HepG2 (cell line): ENCODE measurements at regions not wholly inside any gene's neighbourhood (a gene's known extent, or its start where the extent isn't known, plus 50 kb on each side); places are given as distances from the start of the nearest gene placed in this dataset.

Source experiments
- ATAC-seq: fragments of 200-7000 bp; cut with Tn5 transposase; 3 replicates; pipeline ENCODE4 v1.9.1; 2020; ENCODE audit warnings: mild to moderate bottlenecking, moderate library complexity
- BruUV-seq: library from RNA; stranded (reverse); fragments of 400-500 nt; replicated peaks from 2 replicates; lab custom pipeline; 2021; lab: Mats Ljungman, UMichigan
- CTCF ChIA-PET: fragments of 300-600 bp; formaldehyde crosslinking; extraction: SDS; loops from one replicate; lab custom pipeline; 2021; ENCODE audit warnings: low total read pairs, inconsistent platforms, low intra/inter-chr PET ratio; lab: Yijun Ruan, JAX
- POLR2A ChIA-PET: fragments of 350-600 bp; sonication (Branson Sonifier 250); formaldehyde crosslinking; loops from one replicate; lab custom pipeline; 2020; ENCODE audit warnings: antibody characterized with exemption, inconsistent platforms; lab: Yijun Ruan, JAX
- DNase-seq: peaks from one replicate; pipeline ENCODE4 v3.0.0-alpha.2; 2015; ENCODE audit warnings: low spot score
- FAIRE-seq: peaks from 3 replicates; lab custom pipeline; 2011; peaks lifted over from hg19 to GRCh38; lab: Jason Lieb, UNC
- H2AFZ ChIP-seq: one replicate; pipeline ENCODE4 v1.6.1; 2011; ENCODE audit warnings: low read length, inconsistent platforms
- H3K27ac ChIP-seq: fragments of 300-600 bp; 3 replicates; pipeline ENCODE4 v1.8.0; 2011; ENCODE audit warnings: mixed run types, mild to moderate bottlenecking, mixed read lengths, low read length, inconsistent platforms; ENCODE audit not compliant: insufficient read depth; ENCODE audit errors: extremely low read length
- H3K27me3 ChIP-seq, 2 experiments: fragments of 200-600 bp in 1 of 2; 2 replicates in 1 of 2; 3 replicates in 1 of 2; pipeline versions ENCODE4 v1.6.0 to v1.8.0; 2011; ENCODE audit warnings: low read length in 2 of 2, mild to moderate bottlenecking in 2 of 2, moderate library complexity in 2 of 2, inconsistent platforms in 1 of 2; ENCODE audit not compliant: insufficient read depth in 2 of 2, control insufficient read depth in 1 of 2
- H3K36me3 ChIP-seq, 2 experiments: fragments of 200-600 bp in 1 of 2; replicated peaks in 1 of 2; 2 replicates in 1 of 2; 3 replicates in 1 of 2; pipeline versions ENCODE4 v1.5.1 to v1.8.0; 2011; ENCODE audit warnings: low read length in 2 of 2, inconsistent platforms in 1 of 2; ENCODE audit not compliant: insufficient read depth in 2 of 2, control insufficient read depth in 1 of 2
- H3K4me1 ChIP-seq: 2 replicates; pipeline ENCODE4 v1.5.1; 2012; ENCODE audit warnings: low read length, inconsistent platforms; ENCODE audit not compliant: insufficient read depth
- H3K4me2 ChIP-seq: 2 replicates; pipeline ENCODE4 v1.6.0; 2011; ENCODE audit warnings: low read depth, low read length, inconsistent platforms
- H3K4me3 ChIP-seq, 3 experiments: fragments of 200-600 bp in 1 of 3; sonication (generic), shearing (Covaris generic) in 1 of 3; replicated peaks in 1 of 3; 2 replicates each; pipeline ENCODE4 v1.5.1; 2011 to 2016; ENCODE audit warnings: low read length in 3 of 3, inconsistent platforms in 2 of 3, low read depth in 2 of 3, mild to moderate bottlenecking in 2 of 3, control low read depth in 1 of 3, mixed read lengths in 1 of 3; ENCODE audit not compliant: insufficient read depth in 1 of 3
- H3K79me2 ChIP-seq: one replicate; pipeline ENCODE4 v1.6.1; 2011; ENCODE audit warnings: low read length, inconsistent platforms; ENCODE audit not compliant: insufficient read depth
- H3K9ac ChIP-seq: 2 replicates; pipeline ENCODE4 v1.6.0; 2011; ENCODE audit warnings: mild to moderate bottlenecking, low read depth, low read length, inconsistent platforms; ENCODE audit not compliant: insufficient read depth
- H3K9me3 ChIP-seq: 2 replicates; pipeline ENCODE4 v1.5.1; 2012; ENCODE audit warnings: mild to moderate bottlenecking, low read length
- H4K20me1 ChIP-seq: 2 replicates; pipeline ENCODE4 v1.6.0; 2011; ENCODE audit warnings: inconsistent platforms, mild to moderate bottlenecking, low read length, moderate library complexity; ENCODE audit not compliant: insufficient read depth
- ATF7 ChIP-seq, 2 experiments: fragments of 450-650 bp in 1 of 2; sonication (generic) in 1 of 2; formaldehyde crosslinking in 1 of 2; IDR thresholded peaks; 2 replicates each; pipeline versions ENCODE4 v1.4.0 to v1.6.1; 2016 to 2020; ENCODE audit warnings: antibody characterized with exemption in 1 of 2, mild to moderate bottlenecking in 1 of 2, missing genetic modification reagents in 1 of 2
- EHMT2 ChIP-seq: fragments of 200-600 bp; sonication (generic); IDR thresholded peaks from 2 replicates; pipeline ENCODE4 v1.7.0; 2017; ENCODE audit warnings: antibody characterized with exemption, low read depth, low read length, borderline replicate concordance
- KDM5A ChIP-seq: fragments of 200-600 bp; sonication (generic); IDR thresholded peaks from 2 replicates; pipeline ENCODE4 v1.7.0; 2018; ENCODE audit warnings: antibody characterized with exemption, mild to moderate bottlenecking, low read length, borderline replicate concordance
- NKX3-1 ChIP-seq: sonication (generic); formaldehyde crosslinking; IDR thresholded peaks from 2 replicates; pipeline ENCODE4 v1.5.0; 2020; ENCODE audit warnings: missing genetic modification reagents
- POLR2AphosphoS5 ChIP-seq: IDR thresholded peaks from 2 replicates; pipeline ENCODE4 v1.6.1; 2012; ENCODE audit warnings: low read depth, low read length
- SIN3A ChIP-seq: IDR thresholded peaks from 2 replicates; pipeline ENCODE4 v1.6.1; 2011; ENCODE audit warnings: low read depth, mild to moderate bottlenecking, control low read depth, low read length, borderline replicate concordance
- SNAPC2 ChIP-seq: sonication (generic); formaldehyde crosslinking; IDR thresholded peaks from 2 replicates; pipeline ENCODE4 v1.8.1; 2022; ENCODE audit warnings: mild to moderate bottlenecking, missing genetic modification reagents
- TAF15 ChIP-seq: fragments of 200-400 bp; formaldehyde crosslinking; IDR thresholded peaks from one replicate; pipeline ENCODE4 v1.6.1; 2018; ENCODE audit warnings: mild to moderate bottlenecking, low read depth, low read length; ENCODE audit not compliant: poor library complexity, severe bottlenecking
- THAP11 ChIP-seq: IDR thresholded peaks from 2 replicates; pipeline ENCODE4 v1.6.1; 2016; ENCODE audit warnings: missing biosample characterization, missing genetic modification reagents
- TOPORS ChIP-seq: sonication (generic); formaldehyde crosslinking; IDR thresholded peaks from 2 replicates; pipeline ENCODE4 v1.8.0; 2023; ENCODE audit warnings: mild to moderate bottlenecking, missing genetic modification reagents
- ZMYM3 ChIP-seq: sonication (generic); formaldehyde crosslinking; IDR thresholded peaks from 2 replicates; pipeline ENCODE4 v1.5.1; 2020; ENCODE audit warnings: mild to moderate bottlenecking, missing genetic modification reagents
- ZNF143 ChIP-seq: sonication (generic); formaldehyde crosslinking; IDR thresholded peaks from 2 replicates; pipeline ENCODE4 v1.4.0; 2020; ENCODE audit warnings: missing genetic modification reagents
- ZNF431 ChIP-seq: sonication (generic); formaldehyde crosslinking; IDR thresholded peaks from 2 replicates; pipeline ENCODE4 v1.9.0; 2022; ENCODE audit warnings: missing genetic modification reagents, low read depth, mild to moderate bottlenecking, borderline replicate concordance
- ZNF577 ChIP-seq: sonication (generic); formaldehyde crosslinking; IDR thresholded peaks from 2 replicates; pipeline ENCODE4 v1.4.0; 2020; ENCODE audit warnings: mild to moderate bottlenecking, low read depth, missing genetic modification reagents, borderline replicate concordance
- ZNF816 ChIP-seq: sonication (generic); formaldehyde crosslinking; IDR thresholded peaks from 2 replicates; pipeline ENCODE4 v1.8.0; 2022; ENCODE audit warnings: missing genetic modification reagents, mild to moderate bottlenecking, borderline replicate concordance
- WGBS: methylation state at CpG from one replicate; pipeline ENCODE4 v1.1.6; 2017; ENCODE audit warnings: low lambda C conversion rate; 5-methylcytosine and 5-hydroxymethylcytosine counted together
- in situ Hi-C: cut with HindIII; loops from 2 replicates; pipeline ENCODE4 v1.10.0; 2017; ENCODE audit warnings: low pct_unique_long_range_greater_than_20kb; ENCODE audit not compliant: extremely low pct_ligation_motif_present
- intact Hi-C: fragments of 100-400 bp; cut with micrococcal nuclease; formaldehyde crosslinking; loops from one replicate; pipeline ENCODE4 v1.10.0; 2022; ENCODE audit not compliant: unreplicated experiment
- TF ChIP-seq, protein P1 (sequence below): IDR thresholded peaks from 2 replicates; pipeline ENCODE4 v1.6.1; 2016; ENCODE audit warnings: low read depth, control low read depth
- TF ChIP-seq, protein P2 (sequence below): IDR thresholded peaks from 2 replicates; pipeline ENCODE4 v1.6.1; 2016; ENCODE audit warnings: mild to moderate bottlenecking, missing biosample characterization, missing genetic modification reagents
- TF ChIP-seq, protein P3 (sequence below), 2 experiments: sonication (generic) in 1 of 2; formaldehyde crosslinking in 1 of 2; IDR thresholded peaks; 2 replicates each; pipeline versions ENCODE4 v1.6.1 to v1.9.0; 2014 to 2022; ENCODE audit warnings: antibody characterized with exemption in 1 of 2, borderline replicate concordance in 1 of 2, inconsistent platforms in 1 of 2, low read depth in 1 of 2, missing genetic modification reagents in 1 of 2

DNA sequence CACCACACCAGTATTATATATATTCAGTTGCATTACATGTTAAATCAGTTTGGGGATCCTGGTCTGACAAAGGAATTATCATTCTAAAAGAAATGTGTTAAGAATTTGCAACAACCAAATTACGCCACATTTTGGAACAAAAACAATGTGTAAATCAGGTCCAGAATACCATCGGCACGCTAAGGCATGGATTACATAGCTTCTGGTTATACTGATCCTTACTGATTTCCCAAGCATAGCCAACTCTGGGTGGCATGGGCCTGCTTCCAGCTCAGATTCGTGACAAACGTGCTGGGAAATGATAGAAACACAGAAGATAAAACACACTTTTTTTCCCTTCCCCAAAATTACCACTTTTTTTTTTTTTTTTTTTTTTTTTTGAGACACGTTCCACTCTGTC, 660.0 kb downstream of the SORCS1 start (continued):
- TF ChIP-seq, protein P1, sequence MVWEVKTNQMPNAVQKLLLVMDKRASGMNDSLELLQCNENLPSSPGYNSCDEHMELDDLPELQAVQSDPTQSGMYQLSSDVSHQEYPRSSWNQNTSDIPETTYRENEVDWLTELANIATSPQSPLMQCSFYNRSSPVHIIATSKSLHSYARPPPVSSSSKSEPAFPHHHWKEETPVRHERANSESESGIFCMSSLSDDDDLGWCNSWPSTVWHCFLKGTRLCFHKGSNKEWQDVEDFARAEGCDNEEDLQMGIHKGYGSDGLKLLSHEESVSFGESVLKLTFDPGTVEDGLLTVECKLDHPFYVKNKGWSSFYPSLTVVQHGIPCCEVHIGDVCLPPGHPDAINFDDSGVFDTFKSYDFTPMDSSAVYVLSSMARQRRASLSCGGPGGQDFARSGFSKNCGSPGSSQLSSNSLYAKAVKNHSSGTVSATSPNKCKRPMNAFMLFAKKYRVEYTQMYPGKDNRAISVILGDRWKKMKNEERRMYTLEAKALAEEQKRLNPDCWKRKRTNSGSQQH: no peak
- TF ChIP-seq SIN3A (no peak), THAP11 (no peak), TOPORS (no peak), ZNF577 (CRISPR knock-in tag) (no peak), ZNF816 (CRISPR knock-in tag) (no peak), NKX3-1 (CRISPR knock-in tag) (no peak), ZMYM3 (CRISPR knock-in tag) (no peak)
- TF ChIP-seq, protein P2, sequence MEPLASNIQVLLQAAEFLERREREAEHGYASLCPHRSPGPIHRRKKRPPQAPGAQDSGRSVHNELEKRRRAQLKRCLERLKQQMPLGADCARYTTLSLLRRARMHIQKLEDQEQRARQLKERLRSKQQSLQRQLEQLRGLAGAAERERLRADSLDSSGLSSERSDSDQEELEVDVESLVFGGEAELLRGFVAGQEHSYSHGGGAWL (CRISPR knock-in tag): no peak

DNA sequence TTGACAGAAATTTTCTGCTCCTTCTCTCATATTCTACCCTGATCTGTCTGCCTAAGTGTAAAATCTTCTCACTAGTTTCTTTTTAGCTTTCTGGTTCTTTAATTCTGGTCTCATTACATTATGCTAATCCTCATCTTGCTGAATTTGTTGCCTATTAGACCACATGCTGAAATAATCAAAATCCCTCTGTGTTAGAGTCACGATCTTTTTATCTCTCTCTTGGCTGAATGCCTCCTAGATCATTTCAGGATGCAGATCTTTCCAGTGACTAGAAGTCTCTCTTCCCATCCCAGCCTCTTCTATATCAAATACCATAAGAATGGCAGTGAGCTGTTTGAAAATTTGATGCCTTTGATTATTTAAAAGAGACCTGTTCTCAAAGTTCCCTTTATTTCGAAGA, 661.9 kb downstream of the SORCS1 start:
- Histone ChIP-seq H3K27ac (no peak overlapping the region), H3K79me2 (no peaks in the 10 kb centered on the region), H3K9me3 (peaks cover 80% of the 10 kb centered on the region), H3K4me3 (no peak overlapping the region), H3K36me3 (no peaks in the 10 kb centered on the region), H3K27me3 (no peaks in the 10 kb centered on the region), H4K20me1 (no peaks in the 10 kb centered on the region), H2AFZ (no peak overlapping the region), H3K4me2 (no peak overlapping the region), H3K4me1 (no peaks in the 10 kb centered on the region), H3K9ac (no peak overlapping the region)
- no TSS peak for BruUV-seq
- intact Hi-C loops: no loop called here
- ChIA-PET POLR2A (no interaction called here), CTCF (no interaction called here)
- no peak for FAIRE-seq
- in situ Hi-C loops: no loop called here
- ATAC-seq: no peak
- 0% methylated on average over 2 of the region's 2 CpGs for WGBS
- no peak for DNase-seq
- TF ChIP-seq ZNF431 (no peak), SNAPC2 (CRISPR knock-in tag) (no peak), POLR2AphosphoS5 (no peak), TAF15 (no peak), EHMT2 (no peak), ATF7 (IDR thresholded peaks at IDR 0.05) (no peak), ATF7 (CRISPR knock-in tag; IDR thresholded peaks at IDR 0.05) (no peak), ZNF143 (CRISPR knock-in tag) (no peak), KDM5A (no peak)
- TF ChIP-seq, protein P3, sequence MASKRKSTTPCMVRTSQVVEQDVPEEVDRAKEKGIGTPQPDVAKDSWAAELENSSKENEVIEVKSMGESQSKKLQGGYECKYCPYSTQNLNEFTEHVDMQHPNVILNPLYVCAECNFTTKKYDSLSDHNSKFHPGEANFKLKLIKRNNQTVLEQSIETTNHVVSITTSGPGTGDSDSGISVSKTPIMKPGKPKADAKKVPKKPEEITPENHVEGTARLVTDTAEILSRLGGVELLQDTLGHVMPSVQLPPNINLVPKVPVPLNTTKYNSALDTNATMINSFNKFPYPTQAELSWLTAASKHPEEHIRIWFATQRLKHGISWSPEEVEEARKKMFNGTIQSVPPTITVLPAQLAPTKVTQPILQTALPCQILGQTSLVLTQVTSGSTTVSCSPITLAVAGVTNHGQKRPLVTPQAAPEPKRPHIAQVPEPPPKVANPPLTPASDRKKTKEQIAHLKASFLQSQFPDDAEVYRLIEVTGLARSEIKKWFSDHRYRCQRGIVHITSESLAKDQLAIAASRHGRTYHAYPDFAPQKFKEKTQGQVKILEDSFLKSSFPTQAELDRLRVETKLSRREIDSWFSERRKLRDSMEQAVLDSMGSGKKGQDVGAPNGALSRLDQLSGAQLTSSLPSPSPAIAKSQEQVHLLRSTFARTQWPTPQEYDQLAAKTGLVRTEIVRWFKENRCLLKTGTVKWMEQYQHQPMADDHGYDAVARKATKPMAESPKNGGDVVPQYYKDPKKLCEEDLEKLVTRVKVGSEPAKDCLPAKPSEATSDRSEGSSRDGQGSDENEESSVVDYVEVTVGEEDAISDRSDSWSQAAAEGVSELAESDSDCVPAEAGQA (IDR thresholded peaks at IDR 0.05; ENCODE audit: low read depth): no peak
- TF ChIP-seq, protein P3 (CRISPR knock-in tag; IDR thresholded peaks at IDR 0.05; ENCODE audit: borderline replicate concordance): no peak
